ENCODE measurements at regions not wholly inside any gene's neighbourhood (a gene's known extent, or its start where the extent isn't known, plus 50 kb on each side); places are given as distances from the start of the nearest gene placed in this dataset.

DNA sequence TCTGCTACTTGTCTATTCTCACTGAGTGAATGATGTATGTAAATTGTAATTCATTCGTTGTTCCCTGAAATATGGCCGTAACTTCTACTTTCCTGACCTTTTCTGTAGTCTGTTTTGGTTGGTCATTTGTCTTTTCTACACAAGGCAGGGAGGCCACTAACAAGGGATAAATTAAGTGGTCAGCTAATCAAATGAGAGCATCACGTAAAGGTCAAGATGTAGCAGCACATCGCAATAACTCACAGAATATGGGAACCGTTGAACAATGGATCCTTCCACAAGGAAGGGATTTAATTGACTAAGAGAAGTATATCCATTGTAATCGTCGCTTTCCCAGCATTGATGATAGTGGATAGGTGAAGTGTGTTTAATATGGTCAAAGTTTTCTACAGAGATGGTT is 171.1 kb downstream of the DMRT2 start:
- TF ChIP-seq, protein P1, sequence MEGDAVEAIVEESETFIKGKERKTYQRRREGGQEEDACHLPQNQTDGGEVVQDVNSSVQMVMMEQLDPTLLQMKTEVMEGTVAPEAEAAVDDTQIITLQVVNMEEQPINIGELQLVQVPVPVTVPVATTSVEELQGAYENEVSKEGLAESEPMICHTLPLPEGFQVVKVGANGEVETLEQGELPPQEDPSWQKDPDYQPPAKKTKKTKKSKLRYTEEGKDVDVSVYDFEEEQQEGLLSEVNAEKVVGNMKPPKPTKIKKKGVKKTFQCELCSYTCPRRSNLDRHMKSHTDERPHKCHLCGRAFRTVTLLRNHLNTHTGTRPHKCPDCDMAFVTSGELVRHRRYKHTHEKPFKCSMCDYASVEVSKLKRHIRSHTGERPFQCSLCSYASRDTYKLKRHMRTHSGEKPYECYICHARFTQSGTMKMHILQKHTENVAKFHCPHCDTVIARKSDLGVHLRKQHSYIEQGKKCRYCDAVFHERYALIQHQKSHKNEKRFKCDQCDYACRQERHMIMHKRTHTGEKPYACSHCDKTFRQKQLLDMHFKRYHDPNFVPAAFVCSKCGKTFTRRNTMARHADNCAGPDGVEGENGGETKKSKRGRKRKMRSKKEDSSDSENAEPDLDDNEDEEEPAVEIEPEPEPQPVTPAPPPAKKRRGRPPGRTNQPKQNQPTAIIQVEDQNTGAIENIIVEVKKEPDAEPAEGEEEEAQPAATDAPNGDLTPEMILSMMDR (IDR thresholded peaks at IDR 0.05; ENCODE audit: borderline replicate concordance, extremely low read depth, low read length, poor library complexity, severe bottlenecking) = no peak
- no peak for TF ChIP-seq EZH2 (IDR thresholded peaks at IDR 0.05; ENCODE audit: borderline replicate concordance, low read depth, low read length, severe bottlenecking)

All from DND-41 (cell line).